Neuronal stem cell (in vitro differentiated cells): ENCODE measurements at regions not wholly inside any gene's neighbourhood (a gene's known extent, or its start where the extent isn't known, plus 50 kb on each side); places are given as distances from the start of the nearest gene placed in this dataset. TPM values are rescaled to one million over a fixed set of nuclear protein-coding genes. Genes with fewer than 3 reads are reported as not detected.

ENCODE experiments used
- DNase-seq: peaks from one replicate; pipeline ENCODE4 v3.0.0-alpha.2; 2013; ENCODE audit warnings: low spot score
- H2AFZ ChIP-seq: one replicate; pipeline ENCODE4 v1.6.1; 2013; ENCODE audit warnings: mild to moderate bottlenecking, low read length, inconsistent platforms
- H2AK5ac ChIP-seq: 2 replicates; pipeline ENCODE4 v1.6.1; 2013; ENCODE audit warnings: low read depth, mild to moderate bottlenecking, inconsistent platforms, low read length, moderate library complexity, mixed read lengths
- H2BK120ac ChIP-seq: 2 replicates; pipeline ENCODE4 v1.6.1; 2013; ENCODE audit warnings: low read depth, mild to moderate bottlenecking, inconsistent platforms, low read length, moderate library complexity, mixed read lengths
- H2BK12ac ChIP-seq: one replicate; pipeline ENCODE4 v1.6.1; 2013; ENCODE audit warnings: low read length, inconsistent platforms
- H2BK15ac ChIP-seq: 2 replicates; pipeline ENCODE4 v1.6.1; 2013; ENCODE audit warnings: mild to moderate bottlenecking, low read length, inconsistent platforms, mixed read lengths
- H2BK5ac ChIP-seq: one replicate; pipeline ENCODE4 v1.6.1; 2013; ENCODE audit warnings: inconsistent platforms, mild to moderate bottlenecking, low read length, moderate library complexity
- H3K14ac ChIP-seq: one replicate; pipeline ENCODE4 v1.6.1; 2013; ENCODE audit warnings: low read length, inconsistent platforms
- H3K18ac ChIP-seq: 2 replicates; pipeline ENCODE4 v1.6.1; 2013; ENCODE audit warnings: low read length, inconsistent platforms
- H3K23ac ChIP-seq: 2 replicates; pipeline ENCODE4 v1.6.1; 2013; ENCODE audit warnings: low read depth, mild to moderate bottlenecking, mixed read lengths, low read length, inconsistent platforms; ENCODE audit not compliant: poor library complexity
- H3K27ac ChIP-seq: replicated peaks from 3 replicates; pipeline ENCODE4 v1.5.1; 2013; ENCODE audit warnings: low read length, inconsistent platforms
- H3K27me3 ChIP-seq, 3 experiments: 2 replicates each; pipeline ENCODE4 v1.6.1; 2013; ENCODE audit warnings: low read length in 3 of 3, mild to moderate bottlenecking in 2 of 3, inconsistent platforms in 1 of 3, low read depth in 1 of 3, mixed read lengths in 1 of 3, moderate library complexity in 1 of 3; ENCODE audit not compliant: control insufficient read depth in 3 of 3, insufficient read depth in 3 of 3
- H3K36me3 ChIP-seq, 2 donors: replicated peaks in 1 of 2; 2 replicates each; pipeline ENCODE4 v1.6.1; 2013; ENCODE audit warnings: low read length in 2 of 2; ENCODE audit not compliant: control insufficient read depth in 2 of 2, insufficient read depth in 2 of 2
- H3K4ac ChIP-seq: 2 replicates; pipeline ENCODE4 v1.6.1; 2013; ENCODE audit warnings: inconsistent platforms, mild to moderate bottlenecking, low read length, moderate library complexity
- H3K4me1 ChIP-seq, 2 donors: 1 replicate in 1 of 2; 2 replicates in 1 of 2; pipeline ENCODE4 v1.6.1; 2013; ENCODE audit warnings: low read length in 2 of 2, low read depth in 1 of 2; ENCODE audit not compliant: control insufficient read depth in 2 of 2, insufficient read depth in 1 of 2
- H3K4me2 ChIP-seq: one replicate; pipeline ENCODE4 v1.6.1; 2013; ENCODE audit warnings: mild to moderate bottlenecking, low read length, inconsistent platforms; ENCODE audit not compliant: insufficient read depth, poor library complexity, severe bottlenecking
- H3K4me3 ChIP-seq, 2 donors: 2 replicates each; pipeline ENCODE4 v1.5.1; 2013; ENCODE audit warnings: low read length in 2 of 2, mild to moderate bottlenecking in 2 of 2, inconsistent platforms in 1 of 2, moderate library complexity in 1 of 2
- H3K79me1 ChIP-seq: one replicate; pipeline ENCODE4 v1.6.1; 2013; ENCODE audit warnings: low read depth, mild to moderate bottlenecking, inconsistent platforms, low read length, moderate library complexity
- H3K9ac ChIP-seq: one replicate; pipeline ENCODE4 v1.6.1; 2013; ENCODE audit warnings: mild to moderate bottlenecking, low read depth, low read length, inconsistent platforms; ENCODE audit not compliant: poor library complexity
- H3K9me3 ChIP-seq, 2 donors: replicated peaks in 1 of 2; 2 replicates each; pipeline versions ENCODE3 to v1.6.1; 2013; ENCODE audit warnings: low read length in 2 of 2, mild to moderate bottlenecking in 2 of 2, inconsistent platforms in 1 of 2, low read depth in 1 of 2, mixed read lengths in 1 of 2, moderate library complexity in 1 of 2; ENCODE audit not compliant: control insufficient read depth in 2 of 2, insufficient read depth in 1 of 2
- H4K8ac ChIP-seq: one replicate; pipeline ENCODE4 v1.6.1; 2013; ENCODE audit warnings: low read depth, mild to moderate bottlenecking, inconsistent platforms, low read length, moderate library complexity
- H4K91ac ChIP-seq: one replicate; pipeline ENCODE4 v1.6.1; 2013; ENCODE audit warnings: low read length, low read depth, mild to moderate bottlenecking, inconsistent platforms; ENCODE audit not compliant: poor library complexity
- WGBS, 2 donors: extraction: QIAGEN DNeasy Blood & Tissue Kit; methylation state at CpG; one replicate each; pipeline ENCODE4 v1.1.7; 2013; ENCODE audit warnings: missing lambda C conversion rate in 2 of 2, mixed read lengths in 1 of 2; ENCODE audit not compliant: insufficient read length in 2 of 2, insufficient replicate concordance in 1 of 2; ENCODE audit errors: extremely low coverage in 2 of 2; 5-methylcytosine and 5-hydroxymethylcytosine counted together
- small RNA-seq: library from polyadenylated mRNA; stranded (forward); fragments of <200 nt; extraction: miRNeasy Mini kit (QIAGEN cat#:217004); gene quantifications from one replicate; pipeline ENCODE3, GENCODE V24; 2013; ENCODE audit not compliant: insufficient read depth

DNA sequence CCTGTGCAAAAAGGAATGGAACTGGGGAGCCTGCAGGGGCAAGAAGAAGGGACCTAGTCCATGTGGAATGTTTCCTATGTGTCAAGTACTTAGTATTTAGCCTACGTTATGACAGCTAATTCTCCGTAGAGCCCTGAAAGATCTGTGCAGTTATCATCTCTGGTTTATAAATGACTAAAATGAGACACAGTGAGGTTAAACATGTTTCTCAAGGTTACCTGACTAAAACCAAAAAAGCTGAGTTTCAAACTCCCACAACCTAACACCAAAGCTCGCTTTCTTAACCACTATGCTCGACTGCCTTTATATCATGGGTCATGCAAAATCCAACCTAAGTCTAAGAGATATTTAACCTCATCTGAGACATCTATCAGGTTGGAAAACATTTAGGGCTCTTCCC lies 53.3 kb upstream of the CCL2 start:
- no peak overlapping the region for H3K14ac ChIP-seq
- no peaks in the 10 kb centered on the region for H3K9me3 ChIP-seq
- no peaks in the 10 kb centered on the region for H3K36me3 ChIP-seq
- H2BK120ac ChIP-seq, result no peak overlapping the region
- no peak for DNase-seq
- H3K9ac ChIP-seq, result no peak overlapping the region
- no peak overlapping the region for H4K91ac ChIP-seq
- no peak overlapping the region for H3K4ac ChIP-seq
- H3K4me3 ChIP-seq, result no peak overlapping the region
- no peak overlapping the region for H2AFZ ChIP-seq
- no peak overlapping the region for H2BK12ac ChIP-seq
- H3K79me1 ChIP-seq, result no peaks in the 10 kb centered on the region
- no peak overlapping the region for H2BK5ac ChIP-seq
- no CpG with 5 or more reads among the region's 4 CpGs for WGBS, 2 donors
- H3K23ac ChIP-seq, result no peak overlapping the region
- no peaks in the 10 kb centered on the region for H3K4me1 ChIP-seq
- peaks cover 0 to 2% (median 0%) of the 10 kb centered on the region in 3 experiments for H3K27me3 ChIP-seq
- H2AK5ac ChIP-seq, result no peak overlapping the region
- H3K18ac ChIP-seq, result no peak overlapping the region
- no peak overlapping the region for H4K8ac ChIP-seq
- H2BK15ac ChIP-seq, result no peak overlapping the region
- H3K4me2 ChIP-seq, result no peak overlapping the region
- H3K27ac ChIP-seq, result no peak overlapping the region

DNA sequence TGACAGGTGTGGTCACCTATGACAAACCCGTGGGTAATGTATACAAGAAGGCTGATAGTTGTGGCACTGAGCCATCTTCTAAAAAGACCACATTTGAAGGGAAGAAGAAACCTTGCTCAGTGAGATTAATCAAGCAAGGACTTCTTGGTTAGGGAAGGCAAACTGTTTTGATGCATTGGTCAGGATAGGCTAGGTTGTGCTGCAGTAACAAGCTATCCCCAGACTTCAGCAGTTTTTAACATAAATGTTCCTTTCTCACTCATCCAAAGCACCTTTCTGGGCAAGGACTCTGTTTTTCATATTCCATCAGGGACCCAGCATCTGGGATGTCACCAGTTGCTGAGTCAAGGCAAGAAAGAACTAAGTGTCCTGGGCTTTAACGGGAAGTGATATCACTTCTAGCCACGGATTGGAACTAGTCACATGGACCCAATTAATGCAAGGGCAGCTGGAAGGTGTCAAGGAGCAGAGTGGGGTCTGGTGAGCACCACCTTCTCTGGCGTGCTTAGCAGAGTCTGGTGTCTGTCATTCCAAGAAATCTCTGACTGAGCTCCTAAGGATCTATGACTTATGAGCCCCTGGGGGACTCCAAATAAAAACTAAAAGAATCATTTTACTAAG lies 52.0 kb upstream of the CCL2 start:
- H2AK5ac ChIP-seq, result no peak overlapping the region

DNA sequence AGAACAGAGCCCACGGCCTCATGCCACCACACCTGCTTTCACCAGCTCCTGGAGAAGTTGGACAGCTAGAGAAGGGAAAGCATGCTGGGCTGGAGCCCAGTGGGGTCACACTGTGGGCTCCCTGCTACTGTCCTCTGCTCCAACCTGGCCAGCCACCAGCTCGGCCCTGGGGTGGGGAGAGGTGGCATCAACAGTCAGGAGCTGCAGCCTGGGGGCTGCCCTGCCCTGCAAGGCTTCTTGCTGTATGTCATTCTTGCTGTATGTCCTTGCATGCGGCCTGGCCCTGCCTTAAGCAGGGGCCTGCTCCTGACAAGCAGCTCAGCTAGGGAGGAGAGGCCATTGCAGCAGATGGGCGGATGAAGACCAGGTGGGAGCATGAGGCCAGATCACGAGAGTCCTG lies 50.7 kb upstream of the CCL2 start:
- no peak overlapping the region for H2BK15ac ChIP-seq
- no peak overlapping the region for H3K18ac ChIP-seq
- no peak overlapping the region for H3K23ac ChIP-seq
- H3K27ac ChIP-seq, result no peak overlapping the region
- peaks cover 0 to 1% (median 0%) of the 10 kb centered on the region in 3 experiments for H3K27me3 ChIP-seq
- H3K4me3 ChIP-seq, result peak overlapping the region in 1 of 2 donors; percentile 66
- H2BK120ac ChIP-seq, result no peak overlapping the region
- no peak overlapping the region for H2BK5ac ChIP-seq
- no peak overlapping the region for H2AK5ac ChIP-seq
- H3K79me1 ChIP-seq, result no peaks in the 10 kb centered on the region
- H3K36me3 ChIP-seq, result no peaks in the 10 kb centered on the region
- no peak overlapping the region for H2BK12ac ChIP-seq
- no peak overlapping the region for H3K14ac ChIP-seq
- no peak overlapping the region for H4K8ac ChIP-seq
- H3K9me3 ChIP-seq, result no peaks in the 10 kb centered on the region
- H4K91ac ChIP-seq, result no peak overlapping the region
- no peak for DNase-seq
- no peak overlapping the region for H3K4ac ChIP-seq
- WGBS, 2 donors, result no CpG with 5 or more reads among the region's 5 CpGs
- no peak overlapping the region for H3K9ac ChIP-seq
- H3K4me2 ChIP-seq, result no peak overlapping the region
- H3K4me1 ChIP-seq, result no peaks in the 10 kb centered on the region
- no peak overlapping the region for H2AFZ ChIP-seq

More for the DNA sequence above, 52.0 kb upstream of the CCL2 start:
- H3K18ac ChIP-seq, result no peak overlapping the region
- H3K4ac ChIP-seq, result no peak overlapping the region
- H2BK120ac ChIP-seq, result no peak overlapping the region
- H2AFZ ChIP-seq, result no peak overlapping the region
- no peak overlapping the region for H3K14ac ChIP-seq
- no peak for DNase-seq
- H3K4me1 ChIP-seq, result no peaks in the 10 kb centered on the region
- no peak overlapping the region for H2BK5ac ChIP-seq
- H3K27me3 ChIP-seq, result peaks cover 0 to 2% (median 0%) of the 10 kb centered on the region in 3 experiments
- WGBS, 2 donors, result no CpG with 5 or more reads among the region's 4 CpGs
- H3K9me3 ChIP-seq, result no peaks in the 10 kb centered on the region
- no peak overlapping the region for H3K23ac ChIP-seq
- no peaks in the 10 kb centered on the region for H3K36me3 ChIP-seq
- H4K91ac ChIP-seq, result no peak overlapping the region
- no peak overlapping the region for H2BK15ac ChIP-seq
- H2BK12ac ChIP-seq, result no peak overlapping the region
- H3K4me3 ChIP-seq, result no peak overlapping the region
- no peak overlapping the region for H3K27ac ChIP-seq
- H4K8ac ChIP-seq, result no peak overlapping the region
- no peak overlapping the region for H3K4me2 ChIP-seq
- H3K9ac ChIP-seq, result no peak overlapping the region
- H3K79me1 ChIP-seq, result no peaks in the 10 kb centered on the region

Small RNA genes lying in the stretch of these regions (small RNA-seq; reads per million reads assigned to genes)
- not detected for gene RNA5SP438
